ENCODE measurements at regions not wholly inside any gene's neighbourhood (a gene's known extent, or its start where the extent isn't known, plus 50 kb on each side); places are given as distances from the start of the nearest gene placed in this dataset.

GRCh38 chr1:69191335-69191734 is 376.4 kb upstream of the LRRC7 start:
- TF ChIP-seq CTCF (IDR thresholded peaks at IDR 0.05) (no peak), POLR2A (IDR thresholded peaks at IDR 0.05) (no peak), POLR2AphosphoS5 (IDR thresholded peaks at IDR 0.05) (no peak)

Data from breast epithelium (tissue), 3 donors.